ENCODE measurements at regions not wholly inside any gene's neighbourhood (a gene's known extent, or its start where the extent isn't known, plus 50 kb on each side); places are given as distances from the start of the nearest gene placed in this dataset.

- no peak for DNase-seq
- no peaks in the 10 kb centered on the region for H3F3A ChIP-seq (replicated peaks; ENCODE audit: insufficient read depth)
- H3K9me3 ChIP-seq = no peaks in the 10 kb centered on the region
- CTCF ChIA-PET = no interaction called here
- H3K79me2 ChIP-seq (ENCODE audit: insufficient read depth) = no peaks in the 10 kb centered on the region
- TF ChIP-seq MEF2A (IDR thresholded peaks at IDR 0.05; ENCODE audit: borderline replicate concordance, low read depth) = no peak
- no peak for TF ChIP-seq TCF12 (IDR thresholded peaks at IDR 0.05)
- no peak for TF ChIP-seq RXRA (IDR thresholded peaks at IDR 0.05; ENCODE audit: borderline replicate concordance, low read depth)
- TF ChIP-seq ZBTB33 (IDR thresholded peaks at IDR 0.05; ENCODE audit: borderline replicate concordance, low read depth) = no peak
- TF ChIP-seq, protein P1, sequence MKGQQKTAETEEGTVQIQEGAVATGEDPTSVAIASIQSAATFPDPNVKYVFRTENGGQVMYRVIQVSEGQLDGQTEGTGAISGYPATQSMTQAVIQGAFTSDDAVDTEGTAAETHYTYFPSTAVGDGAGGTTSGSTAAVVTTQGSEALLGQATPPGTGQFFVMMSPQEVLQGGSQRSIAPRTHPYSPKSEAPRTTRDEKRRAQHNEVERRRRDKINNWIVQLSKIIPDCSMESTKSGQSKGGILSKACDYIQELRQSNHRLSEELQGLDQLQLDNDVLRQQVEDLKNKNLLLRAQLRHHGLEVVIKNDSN (IDR thresholded peaks at IDR 0.05; ENCODE audit: borderline replicate concordance, low read depth) = no peak
- no peak for TF ChIP-seq FOXJ3 (CRISPR knock-in tag; IDR thresholded peaks at IDR 0.05)
- TF ChIP-seq NFIC (IDR thresholded peaks at IDR 0.05; ENCODE audit: borderline replicate concordance) = no peak
- no peak for TF ChIP-seq YY1 (IDR thresholded peaks at IDR 0.05; ENCODE audit: low read depth)
- TF ChIP-seq CHD2 (IDR thresholded peaks at IDR 0.05; ENCODE audit: low read length, partially characterized antibody) = no peak
- TF ChIP-seq USF2 (IDR thresholded peaks at IDR 0.05; ENCODE audit: borderline replicate concordance, low read depth, low read length) = no peak
- no peak for TF ChIP-seq ELF1 (IDR thresholded peaks at IDR 0.05)
- TF ChIP-seq, protein P2, sequence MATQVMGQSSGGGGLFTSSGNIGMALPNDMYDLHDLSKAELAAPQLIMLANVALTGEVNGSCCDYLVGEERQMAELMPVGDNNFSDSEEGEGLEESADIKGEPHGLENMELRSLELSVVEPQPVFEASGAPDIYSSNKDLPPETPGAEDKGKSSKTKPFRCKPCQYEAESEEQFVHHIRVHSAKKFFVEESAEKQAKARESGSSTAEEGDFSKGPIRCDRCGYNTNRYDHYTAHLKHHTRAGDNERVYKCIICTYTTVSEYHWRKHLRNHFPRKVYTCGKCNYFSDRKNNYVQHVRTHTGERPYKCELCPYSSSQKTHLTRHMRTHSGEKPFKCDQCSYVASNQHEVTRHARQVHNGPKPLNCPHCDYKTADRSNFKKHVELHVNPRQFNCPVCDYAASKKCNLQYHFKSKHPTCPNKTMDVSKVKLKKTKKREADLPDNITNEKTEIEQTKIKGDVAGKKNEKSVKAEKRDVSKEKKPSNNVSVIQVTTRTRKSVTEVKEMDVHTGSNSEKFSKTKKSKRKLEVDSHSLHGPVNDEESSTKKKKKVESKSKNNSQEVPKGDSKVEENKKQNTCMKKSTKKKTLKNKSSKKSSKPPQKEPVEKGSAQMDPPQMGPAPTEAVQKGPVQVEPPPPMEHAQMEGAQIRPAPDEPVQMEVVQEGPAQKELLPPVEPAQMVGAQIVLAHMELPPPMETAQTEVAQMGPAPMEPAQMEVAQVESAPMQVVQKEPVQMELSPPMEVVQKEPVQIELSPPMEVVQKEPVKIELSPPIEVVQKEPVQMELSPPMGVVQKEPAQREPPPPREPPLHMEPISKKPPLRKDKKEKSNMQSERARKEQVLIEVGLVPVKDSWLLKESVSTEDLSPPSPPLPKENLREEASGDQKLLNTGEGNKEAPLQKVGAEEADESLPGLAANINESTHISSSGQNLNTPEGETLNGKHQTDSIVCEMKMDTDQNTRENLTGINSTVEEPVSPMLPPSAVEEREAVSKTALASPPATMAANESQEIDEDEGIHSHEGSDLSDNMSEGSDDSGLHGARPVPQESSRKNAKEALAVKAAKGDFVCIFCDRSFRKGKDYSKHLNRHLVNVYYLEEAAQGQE (IDR thresholded peaks at IDR 0.05; ENCODE audit: low read depth, low read length) = no peak
- no peak for TF ChIP-seq JUND (IDR thresholded peaks at IDR 0.05)
- no peak for TF ChIP-seq TEAD4 (IDR thresholded peaks at IDR 0.05; ENCODE audit: borderline replicate concordance, insufficient read depth)
- TF ChIP-seq NRF1 (IDR thresholded peaks at IDR 0.05; ENCODE audit: low read depth, low read length) = no peak
- H3K9ac ChIP-seq = no peak overlapping the region
- H3K4me2 ChIP-seq = no peak overlapping the region
- no peak overlapping the region for H2AFZ ChIP-seq (ENCODE audit: low read depth)
- no peaks in the 10 kb centered on the region for H3K9me2 ChIP-seq
- H3K27ac ChIP-seq (ENCODE audit: low read depth in 2 of 2, low read length in 1 of 2) = no peak overlapping the region
- WGBS (ENCODE audit: low lambda C conversion rate) = 6% methylated on average over 5 of the region's 9 CpGs
- H3K27me3 ChIP-seq (ENCODE audit: insufficient read depth) = peaks cover 12% of the 10 kb centered on the region; the same call in 1 of the 2 replicates
- H3K36me3 ChIP-seq (replicated peaks in 1 of 2; ENCODE audit: control insufficient read depth in 1 of 2, insufficient read depth in 2 of 2, low read length in 1 of 2) = no peaks in the 10 kb centered on the region
- H4K20me1 ChIP-seq (ENCODE audit: insufficient read depth) = no peaks in the 10 kb centered on the region
- POLR2A ChIA-PET = no interaction called here
- no peaks in the 10 kb centered on the region for H3K4me1 ChIP-seq (ENCODE audit: control insufficient read depth in 1 of 2, insufficient read depth in 2 of 2, low read depth in 1 of 2, low read length in 1 of 2)
- no peak overlapping the region for H3K4me3 ChIP-seq (ENCODE audit: low read depth in 2 of 2, low read length in 1 of 2)
These were observed 253.0 kb upstream of the IRX2 start for GRCh38 chr5:3004361-3005080.
